IMR-90 (cell line): ENCODE measurements at regions not wholly inside any gene's neighbourhood (a gene's known extent, or its start where the extent isn't known, plus 50 kb on each side); places are given as distances from the start of the nearest gene placed in this dataset.

Experiments used
- ATAC-seq: fragments of 200-7000 bp; cut with Tn5 transposase; 2 replicates; pipeline ENCODE4 v1.9.1; 2020; ENCODE audit warnings: low read depth, mild to moderate bottlenecking, moderate library complexity
- BruUV-seq: library from RNA; stranded (reverse); fragments of 400-500 nt; replicated peaks from 2 replicates; lab custom pipeline; 2021; lab: Mats Ljungman, UMichigan
- CTCF ChIA-PET: fragments of 300-600 bp; formaldehyde crosslinking; extraction: SDS; loops from one replicate; lab custom pipeline; 2021; ENCODE audit warnings: antibody characterized with exemption; lab: Yijun Ruan, JAX
- POLR2A ChIA-PET: fragments of 300-600 bp; sonication (Branson Sonifier 250); formaldehyde crosslinking; loops from one replicate; lab custom pipeline; 2022; ENCODE audit warnings: antibody characterized with exemption; ENCODE audit not compliant: unreplicated experiment; lab: Charles Lee
- DNase-seq: peaks from one replicate; pipeline ENCODE4 v3.0.0; 2013
- H2AFZ ChIP-seq: replicated peaks from 2 replicates; pipeline ENCODE3; 2013; ENCODE audit warnings: low read length, mild to moderate bottlenecking; ENCODE audit not compliant: poor library complexity
- H2AK5ac ChIP-seq: 2 replicates; pipeline ENCODE4 v1.6.1; 2013; ENCODE audit warnings: low read depth, low read length, inconsistent platforms
- H2AK9ac ChIP-seq: replicated peaks from 2 replicates; pipeline ENCODE3; 2013; ENCODE audit warnings: mild to moderate bottlenecking, low read depth, low read length, moderate library complexity; ENCODE audit not compliant: poor library complexity
- H2BK120ac ChIP-seq: 2 replicates; pipeline ENCODE4 v1.6.1; 2013; ENCODE audit warnings: low read depth, low read length, inconsistent platforms
- H2BK15ac ChIP-seq: 3 replicates; pipeline ENCODE4 v1.6.1; 2013; ENCODE audit warnings: low read depth, low read length, inconsistent platforms
- H2BK20ac ChIP-seq: 2 replicates; pipeline ENCODE4 v1.6.1; 2013; ENCODE audit warnings: low read depth, mild to moderate bottlenecking, inconsistent platforms, low read length, moderate library complexity
- H2BK5ac ChIP-seq: 2 replicates; pipeline ENCODE4 v1.6.1; 2013; ENCODE audit warnings: mild to moderate bottlenecking, low read depth, low read length, inconsistent platforms; ENCODE audit not compliant: poor library complexity, severe bottlenecking
- H3K14ac ChIP-seq: replicated peaks from 2 replicates; pipeline ENCODE4 v1.6.1; 2013; ENCODE audit warnings: low read depth, low read length, inconsistent platforms
- H3K18ac ChIP-seq: 2 replicates; pipeline ENCODE4 v1.6.1; 2013; ENCODE audit warnings: low read depth, low read length, control low read depth
- H3K23ac ChIP-seq: 2 replicates; pipeline ENCODE4 v1.6.1; 2013; ENCODE audit warnings: low read depth, low read length, inconsistent platforms
- H3K27ac ChIP-seq: 2 replicates; pipeline ENCODE4 v1.5.1; 2013; ENCODE audit warnings: mild to moderate bottlenecking, control low read depth, low read length; ENCODE audit not compliant: insufficient read depth
- H3K27me3 ChIP-seq: 2 replicates; pipeline ENCODE4 v1.6.1; 2013; ENCODE audit warnings: low read length; ENCODE audit not compliant: control insufficient read depth, insufficient read depth
- H3K36me3 ChIP-seq: 2 replicates; pipeline ENCODE4 v1.6.1; 2013; ENCODE audit warnings: low read length, mixed read lengths; ENCODE audit not compliant: control insufficient read depth, insufficient read depth
- H3K4ac ChIP-seq: 2 replicates; pipeline ENCODE4 v1.6.1; 2013; ENCODE audit warnings: low read depth, low read length, inconsistent platforms
- H3K4me1 ChIP-seq: 2 replicates; pipeline ENCODE4 v1.6.1; 2013; ENCODE audit warnings: low read length, mixed read lengths; ENCODE audit not compliant: control insufficient read depth, insufficient read depth
- H3K4me2 ChIP-seq: 2 replicates; pipeline ENCODE4 v1.6.1; 2013; ENCODE audit warnings: low read depth, mild to moderate bottlenecking, control low read depth, low read length, moderate library complexity
- H3K4me3 ChIP-seq: 2 replicates; pipeline ENCODE4 v1.5.1; 2013; ENCODE audit warnings: low read depth, mild to moderate bottlenecking, control low read depth, low read length, moderate library complexity; ENCODE audit not compliant: insufficient read depth
- H3K56ac ChIP-seq: 2 replicates; pipeline ENCODE4 v1.6.1; 2013; ENCODE audit warnings: low read length, inconsistent platforms; ENCODE audit not compliant: insufficient read depth; ENCODE audit errors: extremely low read depth
- H3K79me1 ChIP-seq, 2 experiments: 2 replicates each; pipeline ENCODE4 v1.6.1; 2013; ENCODE audit warnings: low read length in 2 of 2, inconsistent platforms in 1 of 2, low read depth in 1 of 2
- H3K9ac ChIP-seq: 2 replicates; pipeline ENCODE4 v1.6.1; 2013; ENCODE audit warnings: low read depth, low read length, control low read depth
- H3K9me1 ChIP-seq: 2 replicates; pipeline ENCODE4 v1.6.1; 2013; ENCODE audit warnings: low read length, inconsistent platforms; ENCODE audit not compliant: insufficient read depth
- H3K9me3 ChIP-seq: 2 replicates; pipeline ENCODE4 v1.6.1; 2013; ENCODE audit warnings: low read length; ENCODE audit not compliant: control insufficient read depth, insufficient read depth
- H4K20me1 ChIP-seq: 2 replicates; pipeline ENCODE4 v1.6.1; 2013; ENCODE audit warnings: low read length, inconsistent platforms; ENCODE audit not compliant: insufficient read depth
- H4K5ac ChIP-seq: 2 replicates; pipeline ENCODE4 v1.6.1; 2013; ENCODE audit warnings: mild to moderate bottlenecking, low read depth, low read length, control low read depth
- H4K8ac ChIP-seq, 2 experiments: 2 replicates each; pipeline ENCODE4 v1.6.1; 2013; ENCODE audit warnings: low read depth in 2 of 2, low read length in 2 of 2, control low read depth in 1 of 2, inconsistent platforms in 1 of 2
- H4K91ac ChIP-seq: 2 replicates; pipeline ENCODE4 v1.6.1; 2013; ENCODE audit warnings: low read depth, low read length, inconsistent platforms; ENCODE audit not compliant: insufficient read depth
- BHLHE40 ChIP-seq: fragments of 150-350 bp; IDR thresholded peaks from 2 replicates; pipeline ENCODE4 v1.6.1; 2016; ENCODE audit warnings: mild to moderate bottlenecking, low read depth, low read length
- CEBPB ChIP-seq: IDR thresholded peaks from 2 replicates; pipeline ENCODE4 v1.6.1; 2012; ENCODE audit warnings: low read depth, low read length, improper control_type of control experiment
- CHD1 ChIP-seq: IDR thresholded peaks from 2 replicates; pipeline ENCODE4 v1.6.1; 2012; ENCODE audit warnings: low read depth, low read length, improper control_type of control experiment
- ELK1 ChIP-seq: fragments of 150-350 bp; IDR thresholded peaks from 2 replicates; pipeline ENCODE4 v1.6.1; 2016; ENCODE audit warnings: low read depth, mild to moderate bottlenecking, low read length, moderate library complexity, borderline replicate concordance
- FOS ChIP-seq: fragments of 150-350 bp; IDR thresholded peaks from 2 replicates; pipeline ENCODE4 v1.6.1; 2016; ENCODE audit warnings: low read depth, low read length
- MAFK ChIP-seq: IDR thresholded peaks from 2 replicates; pipeline ENCODE4 v1.6.1; 2012; ENCODE audit warnings: low read depth, low read length, improper control_type of control experiment
- MAZ ChIP-seq: IDR thresholded peaks from 2 replicates; pipeline ENCODE4 v1.6.1; 2012; ENCODE audit warnings: low read depth, mild to moderate bottlenecking, low read length, improper control_type of control experiment, moderate library complexity, borderline replicate concordance
- MXI1 ChIP-seq: IDR thresholded peaks from 2 replicates; pipeline ENCODE4 v1.6.1; 2012; ENCODE audit warnings: low read depth, mild to moderate bottlenecking, low read length, moderate library complexity, borderline replicate concordance
- NFE2L2 ChIP-seq: fragments of 150-350 bp; IDR thresholded peaks from 2 replicates; pipeline ENCODE4 v1.6.1; 2016; ENCODE audit warnings: low read depth, mild to moderate bottlenecking, low read length
- RFX5 ChIP-seq: IDR thresholded peaks from 2 replicates; pipeline ENCODE4 v1.8.0; 2012; ENCODE audit warnings: low read depth, mild to moderate bottlenecking, low read length, moderate library complexity
- SMC3 ChIP-seq: fragments of 150-350 bp; IDR thresholded peaks from 2 replicates; pipeline ENCODE4 v1.6.1; 2016; ENCODE audit warnings: low read depth, mild to moderate bottlenecking, antibody characterized with exemption, low read length, moderate library complexity
- USF2 ChIP-seq: fragments of 150-350 bp; IDR thresholded peaks from 2 replicates; pipeline ENCODE4 v1.6.1; 2017; ENCODE audit warnings: mild to moderate bottlenecking, antibody characterized with exemption, low read length, low read depth
- WGBS, 2 experiments: methylation state at CpG; one replicate each; pipeline versions ENCODE4 v1.1.5 to v1.1.7; 2013; ENCODE audit warnings: missing lambda C conversion rate in 2 of 2; ENCODE audit not compliant: insufficient read length in 1 of 2; ENCODE audit errors: extremely low coverage in 2 of 2; 5-methylcytosine and 5-hydroxymethylcytosine counted together
- dilution Hi-C: fragments of 300-500 bp; cut with HindIII; formaldehyde crosslinking; loops from one replicate; pipeline ENCODE4 v1.14.3; 2018; ENCODE audit warnings: low sequenced_read_pairs; ENCODE audit not compliant: unreplicated experiment
- in situ Hi-C: fragments of 300-500 bp; cut with MboI; formaldehyde crosslinking; loops from 3 replicates; pipeline ENCODE4 v1.14.3; 2019; ENCODE audit warnings: low sequenced_read_pairs, inconsistent platforms, mixed read lengths
- intact Hi-C: fragments of 100-400 bp; cut with micrococcal nuclease; formaldehyde crosslinking; loops from 2 replicates; pipeline ENCODE4 v1.10.0; 2022

- intact Hi-C loops (no loop called here), dilution Hi-C loops (no loop called here), in situ Hi-C loops (no loop called here)
- no peak overlapping the region for H4K5ac ChIP-seq
- H2AK5ac ChIP-seq = no peak overlapping the region
- H2BK5ac ChIP-seq = no peak overlapping the region
- H4K91ac ChIP-seq = no peak overlapping the region
- no peak overlapping the region for H3K18ac ChIP-seq
- H3K9me1 ChIP-seq = no peaks in the 10 kb centered on the region
- no peak overlapping the region for H3K56ac ChIP-seq
- DNase-seq (no peak), ATAC-seq (no peak)
- no CpG with 5 or more reads among the region's 1 CpG for WGBS, 2 experiments
- H4K8ac ChIP-seq = no peak overlapping the region
- no peak overlapping the region for H3K4me3 ChIP-seq
- no peak overlapping the region for H3K23ac ChIP-seq
- no peaks in the 10 kb centered on the region for H3K27me3 ChIP-seq
- H3K4ac ChIP-seq = no peak overlapping the region
- H2BK20ac ChIP-seq = no peak overlapping the region
- no peaks in the 10 kb centered on the region for H3K36me3 ChIP-seq
- H3K4me2 ChIP-seq = no peak overlapping the region
- no peaks in the 10 kb centered on the region for H3K79me1 ChIP-seq
- no peaks in the 10 kb centered on the region for H3K9me3 ChIP-seq
- H2AK9ac ChIP-seq = no peak overlapping the region
- H2AFZ ChIP-seq = no peak overlapping the region
- CTCF ChIA-PET = no interaction called here
- no peak overlapping the region for H3K14ac ChIP-seq
- H3K9ac ChIP-seq = no peak overlapping the region
- TF ChIP-seq ELK1 (no peak), CHD1 (no peak), MAZ (no peak), USF2 (no peak), CEBPB (no peak), SMC3 (no peak), FOS (no peak), NFE2L2 (no peak), RFX5 (no peak), MAFK (no peak), BHLHE40 (no peak), MXI1 (no peak)
- no peak overlapping the region for H2BK15ac ChIP-seq
- no peak overlapping the region for H2BK120ac ChIP-seq
- H3K27ac ChIP-seq = no peak overlapping the region
- no peaks in the 10 kb centered on the region for H4K20me1 ChIP-seq
- no peaks in the 10 kb centered on the region for H3K4me1 ChIP-seq
- POLR2A ChIA-PET = no interaction called here
- BruUV-seq = no TSS peak
Measured at GRCh38 chr4:147418226-147418625, 62.7 kb upstream of the EDNRA start.
